ENCODE measurements at regions not wholly inside any gene's neighbourhood (a gene's known extent, or its start where the extent isn't known, plus 50 kb on each side); places are given as distances from the start of the nearest gene placed in this dataset.

GRCh38 chr16:6125483-6126259, 1028.1 kb upstream of the EEF2KMT start:
- no peak for TF ChIP-seq CTCF (conservative IDR thresholded peaks at IDR 0.05; ENCODE audit: low read depth)
- POLR2A ChIA-PET (ENCODE audit: low non-redundant PET) = no interaction called here
- H3K27ac ChIP-seq = no peak overlapping the region
- CTCF ChIA-PET = no interaction called here
- no peak for DNase-seq (ENCODE audit: low spot score)

- H3K27ac ChIP-seq = no peak overlapping the region
- no peak for TF ChIP-seq CTCF (conservative IDR thresholded peaks at IDR 0.05; ENCODE audit: low read depth)
- ChIA-PET CTCF (no interaction called here), POLR2A (ENCODE audit: low non-redundant PET) (no interaction called here)
- DNase-seq (ENCODE audit: low spot score) = no peak
These were observed 1026.5 kb upstream of the EEF2KMT start for GRCh38 chr16:6124136-6124535.

GRCh38 chr16:6122401-6122800, 1024.8 kb upstream of the EEF2KMT start:
- ChIA-PET POLR2A (ENCODE audit: low non-redundant PET) (no interaction called here), CTCF (interaction anchor here (0.6 kb wide), 1 partner anchor 40 kb away, joined by 3 read pairs; no protein-coding TSS in a partner anchor)
- no peak for DNase-seq (ENCODE audit: low spot score)
- TF ChIP-seq CTCF (conservative IDR thresholded peaks at IDR 0.05; ENCODE audit: low read depth) = no peak
- no peak overlapping the region for H3K27ac ChIP-seq

- CTCF ChIA-PET = no interaction called here
- POLR2A ChIA-PET (ENCODE audit: low non-redundant PET) = no interaction called here
- DNase-seq (ENCODE audit: low spot score) = no peak
- no peak overlapping the region for H3K27ac ChIP-seq
- no peak for TF ChIP-seq CTCF (conservative IDR thresholded peaks at IDR 0.05; ENCODE audit: low read depth)
These were observed 1017.1 kb upstream of the EEF2KMT start for GRCh38 chr16:6114691-6115090.

- no peak overlapping the region for H3K27ac ChIP-seq
- no peak for DNase-seq (ENCODE audit: low spot score)
- ChIA-PET POLR2A (ENCODE audit: low non-redundant PET) (no interaction called here), CTCF (no interaction called here)
- TF ChIP-seq CTCF (conservative IDR thresholded peaks at IDR 0.05; ENCODE audit: low read depth) = no peak
These were observed 1016.2 kb upstream of the EEF2KMT start for GRCh38 chr16:6113749-6114148.

GRCh38 chr16:6112700-6113099, 1015.1 kb upstream of the EEF2KMT start:
- ChIA-PET CTCF (no interaction called here), POLR2A (ENCODE audit: low non-redundant PET) (no interaction called here)
- no peak overlapping the region for H3K27ac ChIP-seq
- DNase-seq (ENCODE audit: low spot score) = no peak
- no peak for TF ChIP-seq CTCF (conservative IDR thresholded peaks at IDR 0.05; ENCODE audit: low read depth)

Measured in RWPE1 (cell line).